A549 (cell line): ENCODE measurements at regions not wholly inside any gene's neighbourhood (a gene's known extent, or its start where the extent isn't known, plus 50 kb on each side); places are given as distances from the start of the nearest gene placed in this dataset.

ENCODE experiments used
- ATAC-seq, 2 experiments: fragments of 200-7000 bp in 1 of 2; fragments of >200 bp in 1 of 2; cut with Nextera tagmentation in 1 of 2; cut with Tn5 transposase in 1 of 2; 3 replicates each; pipeline versions ENCODE4 v1.8.0 to v1.9.1; 2018 to 2020; ENCODE audit warnings: mild to moderate bottlenecking in 1 of 2, moderate library complexity in 1 of 2
- CTCF ChIA-PET: fragments of 300-600 bp; sonication (Branson Sonifier 250); formaldehyde crosslinking; extraction: SDS; loops from one replicate; lab custom pipeline; 2021; ENCODE audit warnings: antibody characterized with exemption, inconsistent platforms; lab: Yijun Ruan, JAX
- POLR2A ChIA-PET: fragments of 350-600 bp; formaldehyde crosslinking; extraction: SDS; loops from one replicate; lab custom pipeline; 2021; ENCODE audit warnings: antibody characterized with exemption, inconsistent platforms; lab: Yijun Ruan, JAX
- DNase-seq, 2 experiments: peaks; one replicate each; pipeline versions ENCODE4 v3.0.0 to v3.0.0-alpha.2; 2011 to 2016; ENCODE audit warnings: low read depth in 1 of 2, low spot score in 1 of 2
- FAIRE-seq: peaks from 2 replicates; lab custom pipeline; 2011; peaks lifted over from hg19 to GRCh38; lab: Jason Lieb, UNC
- H3K27ac ChIP-seq, 2 experiments: fragments of >200 bp; sonication (Bioruptor Twin); formaldehyde crosslinking; 3 replicates each; pipeline ENCODE4 v1.5.1; 2016 to 2017
- H3K4me1 ChIP-seq: fragments of >200 bp; sonication (Bioruptor Twin); formaldehyde crosslinking; 3 replicates; pipeline ENCODE4 v1.6.1; 2016
- H3K4me2 ChIP-seq: fragments of >200 bp; sonication (Bioruptor Twin); formaldehyde crosslinking; 3 replicates; pipeline ENCODE4 v1.6.1; 2016
- H3K4me3 ChIP-seq: fragments of >200 bp; sonication (Bioruptor Twin); formaldehyde crosslinking; 3 replicates; pipeline ENCODE4 v1.5.1; 2016
- H3K9me3 ChIP-seq: fragments of >200 bp; sonication (Bioruptor Twin); formaldehyde crosslinking; 3 replicates; pipeline ENCODE4 v1.6.1; 2016
- CEBPB ChIP-seq, 2 experiments: fragments of >200 bp in 1 of 2; sonication (Bioruptor Twin) in 1 of 2; formaldehyde crosslinking in 1 of 2; IDR thresholded peaks; 2 replicates each; pipeline ENCODE4 v1.6.1; 2012 to 2016
- EHF ChIP-seq: fragments of 250-450 bp; sonication (Bioruptor Pico); IDR thresholded peaks from 2 replicates; pipeline ENCODE4 v1.5.0; 2020; ENCODE audit warnings: mild to moderate bottlenecking
- EHMT2 ChIP-seq: fragments of 200-600 bp; sonication (generic); IDR thresholded peaks from 2 replicates; pipeline ENCODE4 v1.6.1; 2016; ENCODE audit warnings: antibody characterized with exemption, low read depth, mild to moderate bottlenecking, moderate library complexity
- FOXS1 ChIP-seq: fragments of 250-450 bp; sonication (Bioruptor Pico); IDR thresholded peaks from 2 replicates; pipeline ENCODE4 v1.5.0; 2020; ENCODE audit warnings: mild to moderate bottlenecking, moderate library complexity
- GATA3 ChIP-seq: IDR thresholded peaks from 2 replicates; pipeline ENCODE4 v1.6.1; 2012; ENCODE audit warnings: borderline replicate concordance
- HES2 ChIP-seq: fragments of >200 bp; sonication (Bioruptor Twin); formaldehyde crosslinking; IDR thresholded peaks from 2 replicates; pipeline ENCODE4 v1.6.1; 2016
- HEYL ChIP-seq: fragments of 250-450 bp; sonication (Bioruptor Pico); IDR thresholded peaks from 2 replicates; pipeline ENCODE4 v1.8.0; 2021; ENCODE audit warnings: mild to moderate bottlenecking, moderate library complexity
- HMGXB4 ChIP-seq: fragments of 250-450 bp; sonication (Bioruptor Pico); IDR thresholded peaks from 2 replicates; pipeline ENCODE4 v1.5.0; 2021; ENCODE audit warnings: mild to moderate bottlenecking, moderate library complexity, borderline replicate concordance
- HOXA7 ChIP-seq: fragments of 250-450 bp; sonication (Bioruptor Pico); IDR thresholded peaks from 2 replicates; pipeline ENCODE4 v1.5.0; 2020; ENCODE audit warnings: mild to moderate bottlenecking, moderate library complexity
- KDM5A ChIP-seq: fragments of 200-600 bp; sonication (generic); IDR thresholded peaks from 2 replicates; pipeline ENCODE4 v1.6.1; 2016; ENCODE audit warnings: antibody characterized with exemption, mild to moderate bottlenecking
- MAFK ChIP-seq: fragments of 450-650 bp; IDR thresholded peaks from 2 replicates; pipeline ENCODE4 v1.6.1; 2014; ENCODE audit not compliant: partially characterized antibody
- MAX ChIP-seq: IDR thresholded peaks from 2 replicates; pipeline ENCODE4 v1.6.1; 2012
- NR3C1 ChIP-seq: fragments of >200 bp; sonication (Bioruptor Twin); formaldehyde crosslinking; IDR thresholded peaks from 3 replicates; pipeline ENCODE4 v1.6.1; 2017
- RFX5 ChIP-seq: fragments of 450-650 bp; IDR thresholded peaks from 2 replicates; pipeline ENCODE4 v1.7.1; 2014; ENCODE audit warnings: antibody characterized with exemption, mild to moderate bottlenecking, moderate library complexity
- SMC3 ChIP-seq: fragments of >200 bp; sonication (Bioruptor Twin); formaldehyde crosslinking; IDR thresholded peaks from 3 replicates; pipeline ENCODE4 v1.6.1; 2018; ENCODE audit warnings: inconsistent platforms
- USF2 ChIP-seq: fragments of 450-650 bp; IDR thresholded peaks from 2 replicates; pipeline ENCODE4 v1.6.1; 2014; ENCODE audit warnings: antibody characterized with exemption
- ZFP36 ChIP-seq: fragments of 450-650 bp; IDR thresholded peaks from 2 replicates; pipeline ENCODE4 v1.6.1; 2014; ENCODE audit warnings: borderline replicate concordance; ENCODE audit not compliant: partially characterized antibody
- ZSCAN20 ChIP-seq: fragments of 250-450 bp; sonication (Bioruptor Pico); IDR thresholded peaks from 2 replicates; pipeline ENCODE4 v1.8.0; 2022; ENCODE audit warnings: mild to moderate bottlenecking, moderate library complexity
- WGBS: methylation state at CpG from one replicate; pipeline ENCODE4 v1.1.6; 2017; ENCODE audit errors: missing lambda C conversion rate; 5-methylcytosine and 5-hydroxymethylcytosine counted together
- TF ChIP-seq, protein P1 (sequence below): fragments of 150-350 bp; IDR thresholded peaks from 2 replicates; pipeline ENCODE4 v1.6.1; 2014; ENCODE audit warnings: low read depth, mild to moderate bottlenecking, low read length

GRCh38 chr6:170084166-170084730, 206.6 kb downstream of the DLL1 start:
- 63% methylated on average over 10 of the region's 21 CpGs for WGBS

DNA sequence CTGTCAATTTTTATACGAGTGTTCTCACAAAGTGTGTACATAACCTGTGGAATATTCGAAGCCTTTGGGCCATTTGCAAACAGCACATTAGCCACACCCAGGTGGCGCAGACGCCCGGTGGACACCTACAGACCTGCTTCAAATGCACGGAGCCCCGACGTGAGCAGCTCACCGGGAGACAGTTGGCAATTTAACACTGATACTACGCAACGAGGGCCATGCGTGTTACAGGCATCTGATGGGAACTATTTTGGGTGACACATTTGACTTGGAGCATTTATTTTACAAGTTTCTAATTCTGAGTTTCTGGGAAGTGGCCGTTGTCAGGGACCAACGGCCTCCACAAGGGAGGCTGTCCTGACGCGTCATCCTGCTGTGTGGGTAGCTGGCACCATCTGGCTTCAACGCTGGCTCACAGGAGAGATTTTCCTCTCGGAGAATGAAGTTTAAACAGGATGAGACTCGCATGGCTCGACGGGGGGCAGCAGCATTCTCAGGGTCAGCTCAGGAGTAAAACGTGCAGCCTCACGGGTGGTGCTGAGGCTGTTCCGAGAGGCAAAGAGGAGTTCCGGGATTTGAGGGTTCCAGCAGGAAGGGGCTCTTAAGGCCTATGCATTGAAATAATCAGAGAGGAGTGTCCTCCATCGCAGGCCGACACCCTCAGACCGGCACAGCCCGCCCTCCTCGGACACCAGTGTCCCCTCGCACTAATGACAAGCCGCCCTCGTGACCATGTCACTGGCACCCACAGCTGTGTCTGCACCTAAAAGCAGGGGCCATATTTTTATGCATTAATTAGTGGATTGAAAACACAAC, 207.4 kb downstream of the DLL1 start:
- Histone ChIP-seq H3K9me3 (no peaks in the 10 kb centered on the region), H3K27ac (no peak overlapping the region), H3K4me3 (no peak overlapping the region), H3K4me1 (no peaks in the 10 kb centered on the region), H3K4me2 (no peak overlapping the region)
- FAIRE-seq: no peak
- CTCF ChIA-PET: no interaction called here
- no peak for ATAC-seq
- 76% methylated on average over 28 of the region's 33 CpGs for WGBS
- no peak for DNase-seq
- no peak for TF ChIP-seq HES2
- TF ChIP-seq MAX: no peak
- no peak for TF ChIP-seq EHF (CRISPR knock-in tag)
- POLR2A ChIA-PET: no interaction called here

More at GRCh38 chr6:170084166-170084730, 206.6 kb downstream of the DLL1 start:
- no peaks in the 10 kb centered on the region for H3K4me1 ChIP-seq
- no peak overlapping the region for H3K4me3 ChIP-seq
- TF ChIP-seq HEYL (CRISPR knock-in tag): no peak
- no peak overlapping the region for H3K27ac ChIP-seq
- ChIA-PET POLR2A (no interaction called here), CTCF (no interaction called here)
- DNase-seq (no peak), ATAC-seq (no peak), FAIRE-seq (no peak)
- no peaks in the 10 kb centered on the region for H3K9me3 ChIP-seq
- no peak overlapping the region for H3K4me2 ChIP-seq

DNA sequence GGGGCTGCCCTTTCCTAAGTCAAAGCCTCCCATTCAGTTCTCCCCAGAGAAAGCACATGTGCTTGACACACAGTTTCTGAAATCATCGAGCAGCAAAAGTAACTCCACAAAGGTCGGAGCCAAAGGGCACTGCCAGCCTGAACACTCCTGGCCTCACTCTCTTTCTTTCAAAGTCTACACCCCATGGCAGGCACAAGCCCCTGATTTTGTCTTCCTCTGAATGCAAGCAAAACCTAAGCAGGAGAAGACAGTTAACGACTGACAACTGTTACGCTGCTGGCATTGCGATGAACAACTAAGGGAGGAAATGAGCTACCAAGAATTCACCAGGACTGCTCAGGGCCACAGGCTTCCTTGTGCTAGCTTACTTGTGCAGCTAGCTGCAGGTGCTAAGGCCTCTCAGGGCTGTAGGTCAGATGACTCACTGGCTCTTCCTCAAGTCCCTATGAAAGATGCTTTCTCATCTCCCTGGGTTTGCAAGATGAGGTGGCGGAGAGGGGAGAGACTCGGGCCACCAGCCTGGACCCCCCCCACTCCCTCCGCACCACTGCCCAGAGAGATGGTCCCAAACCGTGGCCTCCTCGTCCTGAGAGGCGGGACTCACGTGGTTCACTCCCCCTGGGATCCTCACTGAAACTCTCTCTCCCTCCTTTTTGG, 208.2 kb downstream of the DLL1 start:
- ATAC-seq (no peak), FAIRE-seq (no peak)

DNA sequence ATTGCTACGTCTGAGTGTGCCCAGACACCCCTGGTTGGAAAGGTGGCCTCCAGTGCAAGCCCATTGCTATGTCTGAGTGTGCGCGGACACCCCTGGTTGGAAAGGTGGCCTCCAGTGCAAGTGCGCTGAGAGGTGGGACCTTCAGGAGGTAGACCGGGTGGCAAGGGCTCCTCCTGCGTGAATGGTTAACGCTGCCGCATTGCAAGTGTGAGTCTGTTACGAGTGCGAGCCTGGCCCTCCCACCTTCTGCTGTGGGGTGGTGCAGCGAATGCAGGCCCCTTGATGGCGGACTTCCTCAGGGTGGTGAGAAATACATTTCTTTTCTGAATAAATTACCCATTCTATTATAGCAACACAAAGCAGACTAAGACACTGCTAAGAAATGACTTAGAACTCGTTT, 208.8 kb downstream of the DLL1 start:
- ATAC-seq (no peak), DNase-seq (no peak), FAIRE-seq (no peak)
- no peaks in the 10 kb centered on the region for H3K9me3 ChIP-seq
- no peak overlapping the region for H3K4me3 ChIP-seq
- WGBS: 79% methylated on average over 12 of the region's 13 CpGs
- CTCF ChIA-PET: no interaction called here
- no peaks in the 10 kb centered on the region for H3K4me1 ChIP-seq
- no peak overlapping the region for H3K4me2 ChIP-seq
- POLR2A ChIA-PET: no interaction called here
- H3K27ac ChIP-seq: no peak overlapping the region
- TF ChIP-seq GATA3 (no peak), HMGXB4 (CRISPR knock-in tag) (no peak), KDM5A (no peak), SMC3 (no peak), FOXS1 (CRISPR knock-in tag) (no peak), USF2 (no peak), RFX5 (no peak), MAFK (no peak)
- TF ChIP-seq, protein P1, sequence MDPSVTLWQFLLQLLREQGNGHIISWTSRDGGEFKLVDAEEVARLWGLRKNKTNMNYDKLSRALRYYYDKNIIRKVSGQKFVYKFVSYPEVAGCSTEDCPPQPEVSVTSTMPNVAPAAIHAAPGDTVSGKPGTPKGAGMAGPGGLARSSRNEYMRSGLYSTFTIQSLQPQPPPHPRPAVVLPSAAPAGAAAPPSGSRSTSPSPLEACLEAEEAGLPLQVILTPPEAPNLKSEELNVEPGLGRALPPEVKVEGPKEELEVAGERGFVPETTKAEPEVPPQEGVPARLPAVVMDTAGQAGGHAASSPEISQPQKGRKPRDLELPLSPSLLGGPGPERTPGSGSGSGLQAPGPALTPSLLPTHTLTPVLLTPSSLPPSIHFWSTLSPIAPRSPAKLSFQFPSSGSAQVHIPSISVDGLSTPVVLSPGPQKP: no peak

More for the DNA sequence above, 208.2 kb downstream of the DLL1 start:
- H3K9me3 ChIP-seq: no peaks in the 10 kb centered on the region
- WGBS: 36% methylated on average over 8 of the region's 12 CpGs
- ChIA-PET POLR2A (no interaction called here), CTCF (no interaction called here)
- TF ChIP-seq FOXS1 (CRISPR knock-in tag) (no peak), NR3C1 (no peak), ZSCAN20 (no peak), CEBPB (IDR thresholded peaks at IDR 0.05) (no peak), ZFP36 (no peak), HOXA7 (CRISPR knock-in tag) (no peak), HMGXB4 (CRISPR knock-in tag) (no peak), EHMT2 (no peak)
- H3K4me1 ChIP-seq: no peaks in the 10 kb centered on the region
- H3K4me3 ChIP-seq: no peak overlapping the region
- no peak overlapping the region for H3K27ac ChIP-seq
- no peak for DNase-seq
- no peak overlapping the region for H3K4me2 ChIP-seq
